Neural progenitor cell (in vitro differentiated cells): ENCODE measurements at regions not wholly inside any gene's neighbourhood (a gene's known extent, or its start where the extent isn't known, plus 50 kb on each side); places are given as distances from the start of the nearest gene placed in this dataset.

Experiments
- EZH2 ChIP-seq: fragments of 200-600 bp; sonication (generic); IDR thresholded peaks from 2 replicates; pipeline ENCODE4 v1.6.1; 2017; ENCODE audit warnings: antibody characterized with exemption, mild to moderate bottlenecking, moderate library complexity
- TF ChIP-seq, protein P1 (sequence below): fragments of 200-600 bp; sonication (generic); IDR thresholded peaks from 2 replicates; pipeline ENCODE4 v1.5.1; 2017; ENCODE audit warnings: antibody characterized with exemption, mild to moderate bottlenecking

DNA sequence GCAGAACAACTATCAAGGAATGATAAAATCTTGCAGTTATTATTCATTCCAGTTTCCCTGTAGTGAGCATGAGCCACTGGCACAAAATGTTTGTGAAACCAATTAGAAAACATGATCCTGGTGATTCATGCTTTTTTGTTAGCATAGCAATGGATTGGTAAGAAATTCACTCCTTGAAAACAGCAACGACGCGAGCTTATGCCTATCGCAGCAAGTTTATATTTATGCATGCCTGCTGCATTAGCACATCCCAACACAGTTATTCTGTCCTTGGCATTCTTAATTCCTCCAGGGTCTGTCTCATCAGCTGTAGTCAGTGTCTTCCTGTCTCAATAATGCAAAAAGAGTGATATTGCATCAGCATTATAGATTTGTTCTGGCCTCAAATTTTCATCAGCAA lies 975.9 kb downstream of the STIM2 start:
- TF ChIP-seq EZH2: no peak
- TF ChIP-seq, protein P1, sequence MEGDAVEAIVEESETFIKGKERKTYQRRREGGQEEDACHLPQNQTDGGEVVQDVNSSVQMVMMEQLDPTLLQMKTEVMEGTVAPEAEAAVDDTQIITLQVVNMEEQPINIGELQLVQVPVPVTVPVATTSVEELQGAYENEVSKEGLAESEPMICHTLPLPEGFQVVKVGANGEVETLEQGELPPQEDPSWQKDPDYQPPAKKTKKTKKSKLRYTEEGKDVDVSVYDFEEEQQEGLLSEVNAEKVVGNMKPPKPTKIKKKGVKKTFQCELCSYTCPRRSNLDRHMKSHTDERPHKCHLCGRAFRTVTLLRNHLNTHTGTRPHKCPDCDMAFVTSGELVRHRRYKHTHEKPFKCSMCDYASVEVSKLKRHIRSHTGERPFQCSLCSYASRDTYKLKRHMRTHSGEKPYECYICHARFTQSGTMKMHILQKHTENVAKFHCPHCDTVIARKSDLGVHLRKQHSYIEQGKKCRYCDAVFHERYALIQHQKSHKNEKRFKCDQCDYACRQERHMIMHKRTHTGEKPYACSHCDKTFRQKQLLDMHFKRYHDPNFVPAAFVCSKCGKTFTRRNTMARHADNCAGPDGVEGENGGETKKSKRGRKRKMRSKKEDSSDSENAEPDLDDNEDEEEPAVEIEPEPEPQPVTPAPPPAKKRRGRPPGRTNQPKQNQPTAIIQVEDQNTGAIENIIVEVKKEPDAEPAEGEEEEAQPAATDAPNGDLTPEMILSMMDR: no peak
